ENCODE measurements at regions not wholly inside any gene's neighbourhood (a gene's known extent, or its start where the extent isn't known, plus 50 kb on each side); places are given as distances from the start of the nearest gene placed in this dataset.

- no peak for TF ChIP-seq POLR2A (IDR thresholded peaks at IDR 0.05; ENCODE audit: low read length)
- no peak for TF ChIP-seq GATA1 (IDR thresholded peaks at IDR 0.05; ENCODE audit: low read depth, low read length)
Observed at GRCh38 chr10:88082806-88083596, 219.6 kb downstream of the PTEN start.

Measured in erythroblast (primary cell).